GM18858 (cell line): ENCODE measurements at regions not wholly inside any gene's neighbourhood (a gene's known extent, or its start where the extent isn't known, plus 50 kb on each side); places are given as distances from the start of the nearest gene placed in this dataset.
A peak's percentile ranks its signal among the peaks of the same experiment; 100 is the strongest.

Source experiments
- ATAC-seq: cut with Tn5 transposase; IDR thresholded peaks from one replicate; pipeline ENCODE4 v1.9.1; 2021; ENCODE audit not compliant: unreplicated experiment

DNA sequence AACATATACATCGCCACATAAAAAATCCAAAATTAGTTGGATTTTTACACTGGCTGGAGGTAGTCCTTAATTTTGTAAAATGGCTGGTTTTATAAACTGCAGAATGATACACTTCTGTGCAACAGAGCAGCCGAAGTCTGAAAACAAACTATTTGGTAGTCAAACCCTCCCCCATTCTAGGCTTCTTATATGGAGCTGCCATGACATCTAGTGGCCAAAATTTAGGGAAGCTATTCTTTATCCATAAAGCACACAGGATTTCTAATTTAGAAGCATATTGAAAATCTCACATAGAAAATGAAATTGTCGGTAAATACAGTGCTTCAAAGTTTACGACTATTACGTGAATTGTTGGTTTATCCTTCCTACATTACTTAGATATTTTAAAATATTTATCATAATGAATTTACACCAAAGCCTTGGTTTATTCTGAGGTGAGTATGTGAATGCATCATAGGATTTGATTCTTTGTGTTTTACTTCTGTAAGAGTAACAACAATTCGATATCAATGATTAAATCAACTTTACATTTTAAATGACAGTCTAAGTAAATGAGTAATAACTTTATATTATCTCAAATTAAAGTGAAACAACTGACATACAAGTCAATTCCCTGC is 113.4 kb upstream of the FAM241A start:
- peak; percentile 70 for ATAC-seq

DNA sequence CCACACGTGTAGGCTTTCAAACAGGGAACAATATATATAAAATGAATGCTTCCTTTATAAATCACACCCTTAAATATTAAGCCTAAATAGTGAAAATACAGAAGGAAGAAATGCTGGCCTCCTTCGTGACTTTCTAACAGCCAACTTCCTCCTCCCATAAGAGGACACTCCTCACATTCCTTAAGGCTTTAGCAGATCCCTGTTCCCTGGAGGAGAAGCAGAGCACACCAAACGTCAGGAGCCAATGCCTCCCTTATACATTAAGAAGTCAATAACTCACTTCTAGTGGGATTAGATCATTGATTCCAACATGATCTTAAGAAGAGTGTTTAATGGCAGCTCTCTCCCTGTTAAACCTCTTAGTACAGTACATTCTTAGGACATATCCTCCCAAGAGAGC is 108.4 kb upstream of the FAM241A start:
- no peak for ATAC-seq

DNA sequence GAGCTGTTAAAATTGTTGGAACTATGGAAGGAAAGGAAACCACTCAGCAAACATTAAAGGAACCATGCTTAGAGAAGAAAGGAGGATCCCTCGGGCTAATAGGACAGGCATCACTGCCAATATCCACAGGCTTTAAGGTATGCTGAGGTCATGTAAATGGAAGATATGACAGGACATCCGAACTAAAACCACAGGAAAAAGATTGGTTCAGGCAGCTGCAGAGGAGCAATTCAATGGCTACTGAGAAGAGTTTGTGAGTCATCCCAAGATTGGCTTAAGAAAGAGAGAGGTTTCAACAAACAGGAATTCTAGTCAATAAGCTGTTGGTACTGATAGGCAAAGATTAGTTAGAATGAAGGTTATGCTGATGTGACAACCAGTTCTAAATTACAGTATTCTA is 106.4 kb upstream of the FAM241A start:
- no peak for ATAC-seq

DNA sequence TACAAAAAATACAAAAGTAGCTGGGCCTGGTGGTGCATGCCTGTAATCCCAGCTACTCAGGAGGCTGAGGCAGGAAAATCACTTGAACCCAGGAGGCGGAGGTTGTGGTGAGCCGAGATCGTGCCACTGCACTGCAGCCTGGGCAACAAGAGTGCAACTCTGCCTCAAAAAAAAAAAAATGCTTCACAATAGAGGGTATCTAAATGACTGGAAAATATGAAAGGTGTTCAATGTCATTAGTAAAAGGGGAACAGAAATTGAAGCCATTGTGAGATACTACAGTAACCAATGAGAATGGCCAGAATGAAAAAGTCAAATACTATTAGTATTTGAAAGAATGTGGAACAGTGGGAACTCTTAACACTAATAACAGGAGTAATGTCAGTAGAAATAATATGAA is 96.1 kb upstream of the FAM241A start:
- ATAC-seq: peak; percentile 97

DNA sequence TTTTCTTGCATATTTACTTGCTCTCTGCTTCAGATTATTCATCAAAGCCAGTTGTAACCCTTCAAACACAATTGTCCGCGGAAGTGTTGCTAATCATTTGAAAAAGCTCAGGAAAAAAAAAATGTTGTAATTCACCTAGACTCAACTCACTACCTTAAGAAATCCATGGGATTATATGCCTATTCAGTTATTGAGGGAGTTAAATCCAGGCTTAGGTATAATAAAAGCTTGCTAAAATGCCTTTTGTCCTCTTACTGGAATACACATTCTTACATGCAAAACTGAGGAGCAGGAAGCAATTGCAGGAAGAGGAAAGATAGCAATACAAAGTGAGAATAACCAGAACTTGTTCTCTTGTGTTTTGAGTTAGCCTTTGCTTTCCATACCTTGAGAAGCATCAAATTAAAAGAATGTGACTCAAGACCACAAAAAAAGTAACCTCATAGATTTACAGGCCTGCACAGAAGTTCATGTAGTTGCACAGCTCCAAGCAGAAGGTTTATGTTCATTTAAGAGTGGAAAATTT is 91.4 kb upstream of the FAM241A start:
- ATAC-seq: no peak

DNA sequence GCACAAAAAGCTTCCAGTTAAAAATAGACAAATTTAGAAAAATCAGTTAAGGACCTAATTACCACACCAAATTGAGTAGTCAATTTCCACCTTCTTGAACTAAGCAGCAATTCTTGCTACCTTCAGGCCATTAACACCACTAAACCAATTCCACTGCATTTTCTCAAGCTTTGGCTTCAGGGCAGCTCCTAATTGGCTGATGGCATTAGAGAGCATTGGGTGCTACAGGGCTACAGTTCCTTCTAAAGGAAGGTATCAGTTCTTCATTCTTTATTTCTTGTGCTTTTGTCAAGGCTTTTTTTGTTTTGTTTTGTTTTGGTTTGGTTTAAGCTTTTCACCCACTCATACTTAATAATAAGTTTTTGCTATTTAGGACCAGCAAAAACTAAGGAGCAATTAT is 90.2 kb upstream of the FAM241A start:
- no peak for ATAC-seq

DNA sequence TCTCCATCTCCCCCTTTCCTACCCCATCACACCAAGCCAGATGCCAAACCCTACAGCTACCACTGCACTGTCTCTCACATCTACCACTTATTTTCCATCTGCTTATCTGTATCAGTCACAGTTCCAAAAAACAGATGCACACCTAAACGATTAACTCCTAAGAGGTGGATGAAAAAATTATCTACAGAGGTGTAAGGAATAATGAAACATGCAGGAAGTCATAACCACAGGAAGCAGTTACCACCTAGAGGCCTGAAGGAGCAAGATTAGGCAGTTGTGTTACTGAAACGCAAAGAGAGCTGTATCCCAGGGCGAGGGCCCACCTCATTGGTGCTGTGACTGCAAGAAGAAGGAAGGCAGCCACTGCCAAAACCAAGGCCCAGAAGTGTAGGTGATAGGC is 87.8 kb upstream of the FAM241A start:
- ATAC-seq: no peak

DNA sequence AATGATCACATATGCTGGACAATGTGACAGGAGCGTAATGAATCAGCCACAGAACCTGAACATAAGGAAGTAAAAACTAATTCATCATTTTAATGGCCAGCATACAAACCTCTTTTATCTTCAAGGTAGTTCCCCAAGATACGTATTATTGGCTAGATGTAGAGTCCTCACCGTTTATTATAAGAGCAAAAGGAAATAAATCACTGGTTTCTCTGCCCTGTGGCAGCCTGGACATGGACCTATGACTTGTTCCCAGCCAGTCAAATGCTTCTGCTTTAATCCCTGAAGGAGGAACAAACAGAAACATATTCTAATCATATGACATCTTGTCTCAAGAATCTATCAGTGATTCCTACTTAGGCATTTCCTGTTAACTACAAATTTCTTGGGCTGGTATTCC is 86.8 kb upstream of the FAM241A start:
- ATAC-seq: no peak

DNA sequence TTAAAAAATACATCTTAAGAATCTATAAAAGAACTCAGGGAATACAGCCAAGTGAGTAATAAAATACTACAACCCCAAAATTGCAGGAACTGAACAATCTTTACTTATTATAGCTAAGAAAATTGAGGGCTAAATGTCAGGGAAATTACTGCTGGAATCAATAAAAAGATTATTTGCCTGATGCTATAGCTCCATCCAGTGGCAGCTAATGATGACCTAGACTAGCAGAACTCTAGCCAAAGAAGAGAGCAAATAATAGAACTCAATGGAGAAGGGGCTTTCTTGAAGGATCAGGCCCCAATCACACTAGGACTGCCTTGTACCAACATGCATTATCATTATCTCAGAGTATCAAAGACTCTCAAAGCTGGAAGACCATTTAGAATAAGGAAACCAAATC is 85.0 kb upstream of the FAM241A start:
- ATAC-seq: no peak

DNA sequence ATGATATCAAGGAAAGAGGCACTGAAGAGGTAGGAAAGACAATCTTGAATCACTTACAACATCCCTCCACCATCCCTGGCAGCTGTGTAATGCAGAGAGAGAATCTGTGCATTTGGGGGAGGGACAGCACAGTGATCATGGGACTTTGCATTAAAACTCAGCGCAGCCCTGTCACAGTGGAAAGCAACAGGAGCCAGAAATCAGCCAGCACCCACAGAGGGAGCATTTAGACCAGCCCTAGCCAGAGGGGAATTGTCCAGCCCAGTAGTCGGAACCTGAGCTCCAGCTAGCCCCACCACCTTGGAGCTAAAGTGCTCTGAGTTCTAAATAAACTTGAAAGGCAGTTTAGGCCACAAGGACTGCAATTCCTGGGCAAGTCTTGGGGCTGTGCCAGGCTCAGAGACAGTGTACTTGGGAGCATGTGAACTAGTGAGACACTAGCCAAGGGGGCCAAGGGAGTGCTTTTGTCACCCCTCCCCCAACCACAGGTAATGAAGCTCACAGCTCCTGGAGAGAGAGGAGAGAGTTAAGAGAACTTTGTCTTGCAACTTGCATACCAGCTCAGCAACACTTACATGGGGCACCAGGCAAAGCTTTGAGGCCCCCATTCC is 83.9 kb upstream of the FAM241A start:
- ATAC-seq: no peak

DNA sequence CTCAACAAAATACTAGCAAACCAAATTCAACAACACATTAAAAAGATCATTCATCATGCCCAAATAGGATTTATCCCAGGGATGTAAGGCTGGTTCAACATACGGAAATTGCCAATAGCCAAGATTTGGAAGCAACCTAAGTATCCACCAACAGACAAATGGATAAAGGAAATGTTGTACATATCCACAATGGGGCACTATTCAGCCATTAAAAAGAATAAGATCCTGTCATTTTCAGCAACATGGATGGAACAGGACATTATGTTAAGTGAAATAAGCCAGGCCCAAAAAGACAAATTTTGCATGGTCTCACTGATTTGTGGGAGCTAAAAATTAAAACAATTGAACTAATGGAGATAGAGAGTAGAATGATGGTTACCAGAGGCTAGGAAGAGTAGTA is 82.0 kb upstream of the FAM241A start:
- no peak for ATAC-seq

DNA sequence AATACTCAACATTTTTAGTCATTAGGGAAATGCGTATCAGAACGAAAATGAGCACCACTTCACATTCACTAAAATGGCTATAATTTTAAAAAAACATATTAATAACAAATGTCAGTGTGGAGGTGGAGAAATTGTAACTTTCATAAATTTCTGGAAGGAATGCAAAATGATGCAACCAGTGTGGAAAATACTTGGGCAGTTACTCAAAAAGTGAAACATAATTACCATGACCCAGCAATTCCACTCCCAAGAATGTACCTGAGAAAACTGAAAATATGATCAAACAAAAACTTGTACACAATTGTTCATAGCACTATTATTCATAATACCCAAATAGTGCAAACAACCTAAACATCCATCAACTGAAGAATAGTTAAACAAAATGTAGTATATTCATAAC is 76.1 kb upstream of the FAM241A start:
- no peak for ATAC-seq

DNA sequence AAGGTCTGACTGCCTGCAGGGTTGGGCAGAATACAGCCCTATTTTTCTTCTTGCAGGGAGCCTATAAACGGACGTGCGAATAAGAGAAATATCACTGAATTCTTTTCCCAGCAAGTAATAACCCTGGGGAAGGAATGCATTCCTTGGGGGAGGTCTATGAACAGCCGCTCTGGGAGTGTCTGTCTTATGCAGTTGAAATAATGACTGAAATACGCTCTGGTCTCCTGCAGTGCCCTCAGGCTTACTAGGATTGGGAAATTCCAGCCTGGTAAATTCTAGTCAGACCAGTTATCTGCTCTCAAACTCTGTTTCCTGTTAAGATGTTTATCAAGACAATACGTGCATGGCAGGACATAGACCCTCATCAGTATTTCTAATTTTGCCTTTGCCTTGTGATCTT is 72.1 kb upstream of the FAM241A start:
- ATAC-seq: no peak

DNA sequence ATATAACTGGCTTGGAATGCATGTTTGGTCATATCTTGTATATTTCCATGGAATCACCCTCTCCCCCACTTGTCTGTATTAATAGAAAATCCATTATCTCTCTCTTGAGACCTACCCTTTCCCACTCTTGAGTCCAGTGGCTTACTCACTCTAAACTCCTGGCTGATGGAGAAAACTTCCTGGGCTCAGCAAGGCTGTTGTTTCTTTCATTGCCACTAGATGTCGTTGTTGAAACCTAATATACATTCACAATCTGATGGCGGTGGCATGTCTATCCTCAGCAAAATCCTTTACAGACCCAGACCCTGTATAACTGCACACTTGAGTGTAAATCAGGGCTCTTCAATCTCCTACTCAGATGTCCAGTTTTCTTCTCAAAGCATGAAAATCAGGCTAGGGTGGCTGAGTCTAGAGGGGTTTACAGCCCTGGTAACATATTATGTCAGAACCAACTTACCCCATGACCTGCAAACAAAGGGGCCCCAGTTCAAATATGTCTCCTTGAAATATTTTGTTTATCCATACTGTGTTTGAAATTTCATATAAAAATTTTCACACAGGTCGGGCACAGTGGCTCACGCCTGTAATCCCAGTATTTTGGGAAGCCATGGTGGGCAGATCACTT is 70.0 kb upstream of the FAM241A start:
- peak; percentile 72 for ATAC-seq

DNA sequence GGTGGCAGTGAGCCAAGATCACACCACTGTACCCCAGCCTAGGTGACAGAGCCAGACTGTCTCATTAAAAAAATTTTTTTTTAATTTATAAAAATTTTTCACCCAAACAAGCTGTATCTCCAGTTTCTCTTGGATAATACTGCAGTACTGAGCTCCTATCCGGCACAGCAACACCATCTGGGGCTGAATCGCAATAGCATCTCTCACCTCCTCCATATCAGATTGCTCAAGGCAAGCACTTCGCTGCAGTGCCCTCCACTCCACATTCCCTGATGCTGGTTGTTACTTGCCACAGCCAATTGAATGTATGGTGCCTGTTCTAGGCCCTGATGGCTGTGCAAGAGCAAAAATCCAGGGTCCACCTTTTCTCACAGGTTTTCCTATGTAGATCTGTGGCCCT is 69.3 kb upstream of the FAM241A start:
- no peak for ATAC-seq

DNA sequence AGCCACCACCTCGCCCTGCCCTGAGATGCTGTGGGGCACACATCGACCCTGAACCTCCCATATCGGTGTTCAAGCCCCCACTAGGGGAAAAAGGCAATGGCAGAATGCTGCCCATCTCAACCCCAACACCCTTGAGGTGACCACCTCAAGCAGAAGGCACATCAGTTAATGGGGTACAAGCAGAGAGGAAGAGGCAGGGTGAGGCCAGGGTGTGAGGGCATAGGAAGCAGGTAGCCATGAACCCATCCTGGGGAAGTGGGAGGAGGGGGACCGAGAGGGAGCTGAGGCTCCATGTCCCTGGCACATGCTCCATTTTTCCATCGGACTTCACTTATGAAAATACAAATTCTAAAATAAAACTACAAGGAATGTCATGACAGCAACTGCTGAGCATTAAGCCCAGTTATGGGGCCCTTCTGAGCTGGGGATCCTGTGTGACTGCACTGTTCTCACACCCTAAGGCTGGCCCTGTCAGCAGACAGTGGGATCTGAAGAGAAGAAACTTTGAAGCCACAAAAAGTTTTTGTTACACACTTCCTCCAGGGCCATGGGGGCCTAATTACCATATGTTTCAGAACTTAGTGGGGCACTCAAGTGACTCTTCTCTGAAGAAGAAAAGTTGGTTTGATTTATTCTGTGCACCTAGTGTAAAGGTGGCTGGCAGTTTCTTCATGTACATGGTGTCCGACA is 68.2 kb upstream of the FAM241A start:
- ATAC-seq: no peak

DNA sequence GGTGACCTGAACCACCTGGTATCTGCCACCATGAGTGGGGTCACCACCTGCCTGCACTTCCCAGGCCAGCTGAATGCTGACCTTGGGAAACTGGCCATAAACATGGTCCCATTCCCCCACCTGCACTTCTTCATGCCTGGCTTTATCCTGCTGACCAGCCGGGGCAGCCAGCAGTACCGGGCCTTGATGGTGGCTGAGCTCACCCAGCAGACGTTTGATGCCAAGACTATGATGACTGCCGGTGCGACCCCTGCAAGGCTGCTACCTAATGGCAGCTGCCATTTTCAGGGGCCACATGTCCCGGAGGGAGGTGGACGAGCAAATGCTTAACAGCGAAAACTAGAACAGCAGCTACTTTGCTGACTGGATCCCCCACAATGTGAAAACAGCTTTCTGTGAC is 67.5 kb upstream of the FAM241A start:
- ATAC-seq: no peak

DNA sequence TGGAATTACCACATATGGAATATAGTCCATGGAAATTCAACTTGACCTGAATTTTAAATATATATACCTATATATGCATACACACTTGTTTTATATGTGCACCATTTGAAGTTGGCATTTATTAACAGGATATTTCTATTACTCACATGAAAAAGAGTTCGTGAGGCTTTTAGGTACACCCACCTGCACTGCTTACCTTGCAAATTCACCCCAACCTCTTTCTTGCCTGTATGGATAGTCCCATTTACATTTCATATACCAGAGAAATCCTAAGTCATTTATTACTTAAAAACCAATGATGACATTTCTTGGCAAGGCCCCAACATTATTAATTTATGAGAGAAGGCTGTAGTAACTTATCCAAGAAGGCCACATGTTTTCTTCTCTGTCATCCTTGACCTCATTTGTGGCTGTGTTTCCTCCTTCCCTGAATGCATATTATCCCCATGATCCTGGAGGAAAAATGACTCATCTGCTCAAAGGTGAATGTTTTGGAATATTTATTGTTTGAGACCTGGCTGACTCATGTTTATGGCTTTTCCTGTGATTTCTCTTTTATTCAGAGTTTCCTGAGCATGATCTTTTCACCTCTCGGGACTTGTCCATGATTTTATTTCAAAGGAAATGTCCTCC is 62.2 kb upstream of the FAM241A start:
- no peak for ATAC-seq

DNA sequence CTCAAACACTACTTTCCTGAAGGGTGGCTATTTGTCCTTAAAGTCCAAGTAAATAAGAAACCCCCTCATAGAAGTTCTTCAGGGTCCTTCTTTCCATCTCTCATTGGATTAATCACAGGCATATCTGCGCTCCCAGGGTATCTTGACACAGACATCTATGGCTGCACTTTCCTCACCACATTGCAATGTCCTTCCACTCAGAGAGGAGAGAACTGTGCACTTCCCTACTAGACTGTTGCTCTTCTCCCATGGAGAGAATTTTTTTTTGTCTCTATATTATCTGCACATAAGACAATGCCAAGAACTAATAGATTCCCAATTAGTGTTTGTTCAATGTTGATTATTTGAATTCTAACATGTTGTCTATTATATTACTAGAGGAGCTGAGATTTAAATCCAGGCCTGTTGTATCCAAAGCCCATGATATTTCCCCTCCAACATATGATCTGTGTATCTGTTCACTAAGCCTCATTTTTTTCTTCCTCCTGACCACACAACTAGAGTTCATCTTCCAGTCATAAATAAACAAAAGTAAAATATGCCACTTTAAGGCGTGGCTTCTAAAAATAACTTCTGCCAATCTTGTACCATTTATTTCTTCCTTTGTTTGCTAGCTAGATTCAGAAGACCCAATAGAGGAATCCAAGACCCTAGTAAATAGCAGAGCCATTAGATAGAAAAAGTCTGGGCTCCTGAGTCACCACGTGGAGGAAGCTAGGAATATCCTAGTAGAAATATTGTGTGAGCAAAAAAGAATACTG is 61.5 kb upstream of the FAM241A start:
- no peak for ATAC-seq

DNA sequence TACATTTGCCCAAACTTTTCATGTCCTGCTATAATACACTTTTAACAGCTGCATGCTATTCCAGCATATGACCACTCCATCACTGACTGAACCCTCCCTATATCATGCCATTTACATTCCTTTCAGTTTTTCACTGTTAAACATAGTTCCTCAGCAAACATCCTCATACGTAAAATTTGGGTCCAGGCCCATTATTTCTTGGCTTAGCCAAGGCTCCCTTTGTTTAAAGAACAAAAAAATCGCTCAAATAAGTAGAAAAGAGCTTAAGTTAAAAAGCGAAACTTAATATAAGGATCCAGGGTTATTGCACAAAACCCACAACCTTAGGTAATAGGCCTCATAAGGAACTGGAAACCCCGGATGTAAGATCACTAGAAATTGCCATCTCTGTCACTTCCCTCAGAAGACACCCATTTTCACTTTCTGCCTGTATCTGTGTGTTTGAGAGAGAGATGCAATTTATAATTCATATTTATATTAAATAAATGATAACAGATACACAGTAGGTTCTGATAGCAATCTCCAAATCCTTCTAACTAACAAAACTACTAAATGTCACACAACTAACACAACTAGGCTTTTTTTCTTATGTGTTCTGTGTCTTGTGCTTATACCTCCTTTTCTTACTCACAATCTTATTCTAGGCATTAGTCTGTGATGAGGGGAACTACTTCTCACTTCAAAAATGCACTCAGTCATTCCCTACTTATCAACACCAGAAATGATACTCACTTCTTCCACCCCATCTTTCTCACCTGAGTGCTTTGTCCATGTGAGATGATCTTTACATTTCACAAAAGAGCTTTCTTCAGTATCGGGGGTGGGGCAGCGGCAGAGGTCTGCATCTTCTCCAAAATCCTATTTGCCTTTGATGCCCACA is 59.9 kb upstream of the FAM241A start:
- ATAC-seq: peak; percentile 46
